ENCODE measurements at regions not wholly inside any gene's neighbourhood (a gene's known extent, or its start where the extent isn't known, plus 50 kb on each side); places are given as distances from the start of the nearest gene placed in this dataset.

GRCh38 chr11:95365348-95365747, 134.3 kb upstream of the SESN3 start:
- intact Hi-C loops (cut with DNase I): no loop called here
- H3K27me3 ChIP-seq: no peaks in the 10 kb centered on the region
- H3K4me3 ChIP-seq: no peak overlapping the region
- H3K27ac ChIP-seq: no peak overlapping the region
- TF ChIP-seq CTCF (IDR thresholded peaks at IDR 0.05) (no peak), POLR2A (IDR thresholded peaks at IDR 0.05) (no peak)
- no peaks in the 10 kb centered on the region for H3K36me3 ChIP-seq
- peaks cover 0 to 26% (median 12%) of the 10 kb centered on the region in 3 donors for H3K4me1 ChIP-seq
- no peaks in the 10 kb centered on the region for H3K9me3 ChIP-seq
- DNase-seq: no peak
- 62 to 63% methylated on average over 3 of the region's 3 CpGs for WGBS, 2 donors

GRCh38 chr11:95364324-95365295, 133.6 kb upstream of the SESN3 start:
- Histone ChIP-seq H3K4me1 (peaks cover 0 to 33% (median 19%) of the 10 kb centered on the region in 3 donors), H3K4me3 (no peak overlapping the region), H3K27me3 (no peaks in the 10 kb centered on the region), H3K9me3 (no peaks in the 10 kb centered on the region), H3K27ac (no peak overlapping the region), H3K36me3 (no peaks in the 10 kb centered on the region)
- WGBS, 2 donors: 47 to 51% methylated on average over 4 of the region's 4 CpGs
- intact Hi-C loops (cut with DNase I): no loop called here
- TF ChIP-seq CTCF (IDR thresholded peaks at IDR 0.05): no peak
- no peak for TF ChIP-seq POLR2A (IDR thresholded peaks at IDR 0.05)
- no peak for DNase-seq

- no peak overlapping the region for H3K4me3 ChIP-seq
- DNase-seq: no peak
- 61 to 76% methylated on average over 7 to 8 of the region's 8 CpGs for WGBS, 2 donors
- TF ChIP-seq POLR2A (IDR thresholded peaks at IDR 0.05) (no peak), CTCF (IDR thresholded peaks at IDR 0.05) (no peak)
- intact Hi-C loops (cut with DNase I): no loop called here
- peaks cover 0 to 42% (median 27%) of the 10 kb centered on the region in 3 donors for H3K4me1 ChIP-seq
- no peaks in the 10 kb centered on the region for H3K36me3 ChIP-seq
- no peak overlapping the region for H3K27ac ChIP-seq
- H3K9me3 ChIP-seq: no peaks in the 10 kb centered on the region
- H3K27me3 ChIP-seq: no peaks in the 10 kb centered on the region
These were observed 132.7 kb upstream of the SESN3 start for GRCh38 chr11:95363708-95364107.

- Histone ChIP-seq H3K9me3 (no peaks in the 10 kb centered on the region), H3K36me3 (no peaks in the 10 kb centered on the region), H3K4me1 (peaks cover 0 to 48% (median 31%) of the 10 kb centered on the region in 3 donors), H3K27ac (no peak overlapping the region), H3K4me3 (no peak overlapping the region), H3K27me3 (no peaks in the 10 kb centered on the region)
- DNase-seq: no peak
- TF ChIP-seq CTCF (IDR thresholded peaks at IDR 0.05) (no peak), POLR2A (IDR thresholded peaks at IDR 0.05) (no peak)
- WGBS, 2 donors: 38 to 46% methylated on average over 3 of the region's 3 CpGs
- intact Hi-C loops (cut with DNase I): no loop called here
These were observed 132.2 kb upstream of the SESN3 start for GRCh38 chr11:95363164-95363563.

GRCh38 chr11:95361180-95361579, 130.2 kb upstream of the SESN3 start:
- WGBS, 2 donors: 88 to 92% methylated on average over 2 of the region's 2 CpGs
- Histone ChIP-seq H3K4me1 (peaks cover 0 to 51% (median 31%) of the 10 kb centered on the region in 3 donors), H3K27me3 (no peaks in the 10 kb centered on the region), H3K36me3 (no peaks in the 10 kb centered on the region), H3K9me3 (no peaks in the 10 kb centered on the region), H3K27ac (no peak overlapping the region), H3K4me3 (no peak overlapping the region)
- no peak for DNase-seq
- intact Hi-C loops (cut with DNase I): no loop called here
- TF ChIP-seq POLR2A (IDR thresholded peaks at IDR 0.05) (no peak), CTCF (IDR thresholded peaks at IDR 0.05) (no peak)

All from esophagus squamous epithelium (tissue), 5 donors.